ENCODE measurements at regions not wholly inside any gene's neighbourhood (a gene's known extent, or its start where the extent isn't known, plus 50 kb on each side); places are given as distances from the start of the nearest gene placed in this dataset.

GRCh38 chr2:158006961-158007719 is 94.5 kb upstream of the UPP2 start:
- no peaks in the 10 kb centered on the region for H3K79me1 ChIP-seq (replicated peaks; ENCODE audit: low read length, poor library complexity, severe bottlenecking)
- no peak overlapping the region for H2AK5ac ChIP-seq (ENCODE audit: low read length, severe bottlenecking)
- H3K9ac ChIP-seq (ENCODE audit: low read length), result no peak overlapping the region
- H2BK12ac ChIP-seq (ENCODE audit: low read length in 2 of 2), result no peak overlapping the region
- no peak overlapping the region for H2BK120ac ChIP-seq (ENCODE audit: low read depth, low read length)
- no peak overlapping the region for H2AFZ ChIP-seq (ENCODE audit: low read depth, low read length)
- H3K36me3 ChIP-seq (ENCODE audit: control insufficient read depth in 1 of 2, insufficient read depth in 2 of 2, low read depth in 1 of 2, low read length in 2 of 2), result no peaks in the 10 kb centered on the region
- no peak overlapping the region for H3K23ac ChIP-seq (ENCODE audit: low read length in 2 of 2)
- H3K27ac ChIP-seq (ENCODE audit: low read length, poor library complexity, severe bottlenecking), result no peak overlapping the region
- no peak overlapping the region for H2BK15ac ChIP-seq (ENCODE audit: low read depth, poor library complexity, severe bottlenecking)
- H3K27me3 ChIP-seq (ENCODE audit: control insufficient read depth in 1 of 2, insufficient read depth in 1 of 2, low read length in 2 of 2), result no peaks in the 10 kb centered on the region
- no peaks in the 10 kb centered on the region for H3K4me1 ChIP-seq (ENCODE audit: control insufficient read depth, insufficient read depth, low read depth, low read length)
- H4K8ac ChIP-seq (ENCODE audit: low read length), result no peak overlapping the region
- no peak overlapping the region for H3K4me2 ChIP-seq (ENCODE audit: low read length, poor library complexity, severe bottlenecking)
- no peak overlapping the region for H3K4me3 ChIP-seq (ENCODE audit: insufficient read depth in 1 of 2, low read depth in 1 of 2, low read length in 2 of 2)
- H2BK5ac ChIP-seq (ENCODE audit: low read depth, low read length, poor library complexity, severe bottlenecking), result no peak overlapping the region
- WGBS, result 94% methylated on average over 9 of the region's 9 CpGs
- no peaks in the 10 kb centered on the region for H3K9me3 ChIP-seq (ENCODE audit: control insufficient read depth, low read length)
- H4K91ac ChIP-seq (ENCODE audit: low read length), result no peak overlapping the region
- no peak for DNase-seq
- H3K14ac ChIP-seq (ENCODE audit: low read length in 2 of 2), result no peak overlapping the region
- H3K4ac ChIP-seq (ENCODE audit: low read depth in 1 of 2, low read length in 2 of 2), result no peak overlapping the region
- no peak overlapping the region for H3K18ac ChIP-seq (ENCODE audit: low read depth in 1 of 2, low read length in 2 of 2)

GRCh38 chr2:158004126-158004764 is 97.4 kb upstream of the UPP2 start:
- H3K9ac ChIP-seq (ENCODE audit: low read length), result peak overlapping the region; percentile 78
- no peaks in the 10 kb centered on the region for H3K27me3 ChIP-seq (ENCODE audit: control insufficient read depth in 1 of 2, insufficient read depth in 1 of 2, low read length in 2 of 2)

GRCh38 chr2:158002079-158002478 is 99.6 kb upstream of the UPP2 start:
- Histone ChIP-seq H3K27me3 (ENCODE audit: control insufficient read depth in 1 of 2, insufficient read depth in 1 of 2, low read length in 2 of 2) (no peaks in the 10 kb centered on the region), H3K4me2 (ENCODE audit: low read length, poor library complexity, severe bottlenecking) (no peak overlapping the region), H2AFZ (ENCODE audit: low read depth, low read length) (no peak overlapping the region), H3K18ac (ENCODE audit: low read depth in 1 of 2, low read length in 2 of 2) (no peak overlapping the region), H4K91ac (ENCODE audit: low read length) (no peak overlapping the region), H3K14ac (ENCODE audit: low read length in 2 of 2) (no peak overlapping the region), H3K36me3 (ENCODE audit: control insufficient read depth in 1 of 2, insufficient read depth in 2 of 2, low read depth in 1 of 2, low read length in 2 of 2) (no peaks in the 10 kb centered on the region), H3K9ac (ENCODE audit: low read length) (no peak overlapping the region), H2AK5ac (ENCODE audit: low read length, severe bottlenecking) (no peak overlapping the region), H2BK15ac (ENCODE audit: low read depth, poor library complexity, severe bottlenecking) (no peak overlapping the region), H3K23ac (ENCODE audit: low read length in 2 of 2) (no peak overlapping the region), H3K9me3 (ENCODE audit: control insufficient read depth, low read length) (no peaks in the 10 kb centered on the region), H3K4ac (ENCODE audit: low read depth in 1 of 2, low read length in 2 of 2) (no peak overlapping the region), H4K8ac (ENCODE audit: low read length) (no peak overlapping the region), H3K4me3 (ENCODE audit: insufficient read depth in 1 of 2, low read depth in 1 of 2, low read length in 2 of 2) (no peak overlapping the region), H3K79me1 (replicated peaks; ENCODE audit: low read length, poor library complexity, severe bottlenecking) (no peaks in the 10 kb centered on the region), H3K4me1 (ENCODE audit: control insufficient read depth, insufficient read depth, low read depth, low read length) (no peaks in the 10 kb centered on the region), H3K27ac (ENCODE audit: low read length, poor library complexity, severe bottlenecking) (no peak overlapping the region), H2BK120ac (ENCODE audit: low read depth, low read length) (no peak overlapping the region), H2BK12ac (ENCODE audit: low read length in 2 of 2) (no peak overlapping the region), H2BK5ac (ENCODE audit: low read depth, low read length, poor library complexity, severe bottlenecking) (no peak overlapping the region)
- no peak for DNase-seq
- WGBS, result 89% methylated on average over 4 of the region's 4 CpGs

More at GRCh38 chr2:158004126-158004764, 97.4 kb upstream of the UPP2 start:
- H2BK12ac ChIP-seq (ENCODE audit: low read length in 2 of 2), result no peak overlapping the region
- H4K8ac ChIP-seq (ENCODE audit: low read length), result no peak overlapping the region
- no peak overlapping the region for H4K91ac ChIP-seq (ENCODE audit: low read length)
- no peak overlapping the region for H3K27ac ChIP-seq (ENCODE audit: low read length, poor library complexity, severe bottlenecking)
- no peak overlapping the region for H3K4ac ChIP-seq (ENCODE audit: low read depth in 1 of 2, low read length in 2 of 2)
- H3K4me3 ChIP-seq (ENCODE audit: insufficient read depth in 1 of 2, low read depth in 1 of 2, low read length in 2 of 2), result no peak overlapping the region
- H2BK5ac ChIP-seq (ENCODE audit: low read depth, low read length, poor library complexity, severe bottlenecking), result no peak overlapping the region
- DNase-seq, result no peak
- H2BK120ac ChIP-seq (ENCODE audit: low read depth, low read length), result no peak overlapping the region
- H2BK15ac ChIP-seq (ENCODE audit: low read depth, poor library complexity, severe bottlenecking), result no peak overlapping the region
- no peak overlapping the region for H3K23ac ChIP-seq (ENCODE audit: low read length in 2 of 2)
- no peaks in the 10 kb centered on the region for H3K79me1 ChIP-seq (replicated peaks; ENCODE audit: low read length, poor library complexity, severe bottlenecking)
- no peaks in the 10 kb centered on the region for H3K4me1 ChIP-seq (ENCODE audit: control insufficient read depth, insufficient read depth, low read depth, low read length)
- WGBS, result 92% methylated on average over 3 of the region's 8 CpGs
- H2AFZ ChIP-seq (ENCODE audit: low read depth, low read length), result no peak overlapping the region
- H3K18ac ChIP-seq (ENCODE audit: low read depth in 1 of 2, low read length in 2 of 2), result no peak overlapping the region
- H2AK5ac ChIP-seq (ENCODE audit: low read length, severe bottlenecking), result no peak overlapping the region
- no peaks in the 10 kb centered on the region for H3K36me3 ChIP-seq (ENCODE audit: control insufficient read depth in 1 of 2, insufficient read depth in 2 of 2, low read depth in 1 of 2, low read length in 2 of 2)
- H3K14ac ChIP-seq (ENCODE audit: low read length in 2 of 2), result no peak overlapping the region
- no peaks in the 10 kb centered on the region for H3K9me3 ChIP-seq (ENCODE audit: control insufficient read depth, low read length)
- H3K4me2 ChIP-seq (ENCODE audit: low read length, poor library complexity, severe bottlenecking), result no peak overlapping the region

GRCh38 chr2:157996799-157997198 is 104.9 kb upstream of the UPP2 start:
- Histone ChIP-seq H2AFZ (ENCODE audit: low read depth, low read length) (no peak overlapping the region), H3K9ac (ENCODE audit: low read length) (no peak overlapping the region), H3K36me3 (ENCODE audit: control insufficient read depth in 1 of 2, insufficient read depth in 2 of 2, low read depth in 1 of 2, low read length in 2 of 2) (no peaks in the 10 kb centered on the region), H3K4ac (ENCODE audit: low read depth in 1 of 2, low read length in 2 of 2) (no peak overlapping the region), H3K79me1 (replicated peaks; ENCODE audit: low read length, poor library complexity, severe bottlenecking) (no peaks in the 10 kb centered on the region), H2AK5ac (ENCODE audit: low read length, severe bottlenecking) (no peak overlapping the region), H3K23ac (ENCODE audit: low read length in 2 of 2) (no peak overlapping the region), H3K4me3 (ENCODE audit: insufficient read depth in 1 of 2, low read depth in 1 of 2, low read length in 2 of 2) (no peak overlapping the region), H2BK12ac (ENCODE audit: low read length in 2 of 2) (no peak overlapping the region), H3K9me3 (ENCODE audit: control insufficient read depth, low read length) (no peaks in the 10 kb centered on the region), H4K8ac (ENCODE audit: low read length) (no peak overlapping the region), H2BK5ac (ENCODE audit: low read depth, low read length, poor library complexity, severe bottlenecking) (no peak overlapping the region), H2BK15ac (ENCODE audit: low read depth, poor library complexity, severe bottlenecking) (no peak overlapping the region), H3K14ac (ENCODE audit: low read length in 2 of 2) (no peak overlapping the region), H3K4me1 (ENCODE audit: control insufficient read depth, insufficient read depth, low read depth, low read length) (no peaks in the 10 kb centered on the region), H4K91ac (ENCODE audit: low read length) (no peak overlapping the region), H2BK120ac (ENCODE audit: low read depth, low read length) (no peak overlapping the region), H3K27ac (ENCODE audit: low read length, poor library complexity, severe bottlenecking) (no peak overlapping the region), H3K4me2 (ENCODE audit: low read length, poor library complexity, severe bottlenecking) (no peak overlapping the region), H3K18ac (ENCODE audit: low read depth in 1 of 2, low read length in 2 of 2) (no peak overlapping the region), H3K27me3 (ENCODE audit: control insufficient read depth in 1 of 2, insufficient read depth in 1 of 2, low read length in 2 of 2) (no peaks in the 10 kb centered on the region)
- no peak for DNase-seq
- no CpG with 5 or more reads among the region's 1 CpG for WGBS
